ENCODE measurements at regions not wholly inside any gene's neighbourhood (a gene's known extent, or its start where the extent isn't known, plus 50 kb on each side); places are given as distances from the start of the nearest gene placed in this dataset.

GRCh38 chr4:35639929-35640328 lies 604.4 kb downstream of the ARAP2 start:
- DNase-seq (ENCODE audit: low read depth, low spot score), result no peak

DNA sequence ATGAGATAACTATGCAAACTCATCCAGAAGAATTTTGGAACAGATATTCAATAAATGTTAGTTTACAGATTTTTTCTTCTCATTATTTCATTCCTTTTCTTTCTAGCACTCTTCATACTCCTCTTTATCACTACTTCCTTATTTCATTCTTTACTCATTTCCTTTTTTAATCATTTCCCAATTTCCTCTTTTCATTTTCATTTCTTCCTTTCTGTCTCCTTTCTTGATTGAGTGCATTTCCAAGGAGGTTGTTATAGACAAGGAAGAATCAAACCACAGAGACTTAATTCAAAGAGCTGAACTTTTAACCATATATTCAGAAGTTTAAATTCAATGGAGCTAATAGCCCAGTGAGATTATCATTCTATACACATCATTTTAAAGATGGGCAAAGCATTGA lies 600.7 kb downstream of the ARAP2 start:
- DNase-seq (ENCODE audit: low read depth, low spot score), result no peak

GRCh38 chr4:35644591-35644990 lies 599.7 kb downstream of the ARAP2 start:
- DNase-seq (ENCODE audit: low read depth, low spot score), result no peak

- DNase-seq (ENCODE audit: low read depth, low spot score), result no peak
Measured at GRCh38 chr4:35649011-35649410, 595.3 kb downstream of the ARAP2 start.

- DNase-seq (ENCODE audit: low read depth, low spot score), result no peak
Measured at GRCh38 chr4:35649778-35650177, 594.5 kb downstream of the ARAP2 start.

GRCh38 chr4:35652197-35652596 lies 592.1 kb downstream of the ARAP2 start:
- DNase-seq (ENCODE audit: low read depth, low spot score), result no peak

- no peak for DNase-seq (ENCODE audit: low read depth, low spot score)
Measured at GRCh38 chr4:35653451-35653850, 590.9 kb downstream of the ARAP2 start.

DNA sequence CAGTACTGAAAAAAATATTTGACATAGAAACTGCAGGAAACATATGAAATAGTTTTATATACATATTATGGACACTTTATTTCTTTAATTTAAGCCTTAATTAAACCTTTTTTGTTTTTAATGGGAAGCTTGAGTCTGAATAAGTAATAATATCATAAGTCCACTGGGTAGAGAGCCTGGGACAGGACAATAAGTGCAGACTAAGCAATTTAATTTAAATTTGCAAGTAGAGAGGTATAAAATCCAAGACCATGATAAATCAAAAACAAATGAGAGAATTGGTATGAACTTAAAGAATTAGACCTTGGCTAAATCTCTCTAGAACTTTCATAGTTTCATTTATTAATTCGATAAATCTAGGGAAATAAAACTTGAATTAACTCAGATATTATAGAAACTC lies 571.2 kb downstream of the ARAP2 start:
- DNase-seq (ENCODE audit: low read depth, low spot score), result no peak

- DNase-seq (ENCODE audit: low read depth, low spot score), result no peak
Measured at GRCh38 chr4:35684755-35685154, 559.6 kb downstream of the ARAP2 start.

DNA sequence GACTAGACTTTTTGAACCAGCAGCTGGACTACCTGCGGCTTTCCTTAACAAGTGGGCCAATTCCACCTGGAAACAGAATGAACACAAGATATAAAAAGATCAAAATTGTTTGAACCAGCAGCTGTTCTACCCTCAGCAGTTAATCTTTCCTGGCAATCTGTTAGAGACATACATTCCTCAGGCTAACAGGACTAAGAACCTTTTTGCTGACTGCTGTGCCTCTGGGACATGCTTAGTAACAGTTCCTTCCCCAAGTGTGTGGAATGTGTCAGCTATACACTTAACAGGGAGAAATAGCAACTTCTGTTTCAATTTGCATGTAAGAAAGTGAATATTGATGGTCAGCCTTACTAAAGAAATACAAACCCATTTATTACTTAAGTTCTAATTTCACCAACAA lies 554.4 kb downstream of the ARAP2 start:
- DNase-seq (ENCODE audit: low read depth, low spot score), result no peak

GRCh38 chr4:35690271-35690670 lies 554.0 kb downstream of the ARAP2 start:
- no peak for DNase-seq (ENCODE audit: low read depth, low spot score)

- DNase-seq (ENCODE audit: low read depth, low spot score), result no peak
Measured at GRCh38 chr4:35695003-35695402, 549.3 kb downstream of the ARAP2 start.

DNA sequence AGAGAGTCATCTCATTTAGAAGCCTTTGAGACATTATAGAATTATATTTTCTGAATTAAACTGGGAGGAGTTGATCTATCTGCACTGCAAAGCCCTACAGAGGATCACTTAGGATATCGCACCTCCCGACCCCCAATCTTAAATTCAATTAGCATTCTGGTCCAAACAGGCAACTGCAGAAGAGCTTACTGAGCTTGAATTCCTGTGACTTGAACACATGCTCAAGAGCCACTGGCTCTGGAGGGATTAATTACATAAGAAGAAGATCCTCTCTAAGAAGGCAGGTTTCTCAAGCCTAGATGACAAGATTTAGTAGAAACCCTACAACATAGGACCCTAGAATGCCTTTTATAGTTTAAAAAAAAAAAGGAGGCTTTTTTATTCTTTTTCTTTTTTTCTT lies 548.9 kb downstream of the ARAP2 start:
- DNase-seq (ENCODE audit: low read depth, low spot score), result no peak

DNA sequence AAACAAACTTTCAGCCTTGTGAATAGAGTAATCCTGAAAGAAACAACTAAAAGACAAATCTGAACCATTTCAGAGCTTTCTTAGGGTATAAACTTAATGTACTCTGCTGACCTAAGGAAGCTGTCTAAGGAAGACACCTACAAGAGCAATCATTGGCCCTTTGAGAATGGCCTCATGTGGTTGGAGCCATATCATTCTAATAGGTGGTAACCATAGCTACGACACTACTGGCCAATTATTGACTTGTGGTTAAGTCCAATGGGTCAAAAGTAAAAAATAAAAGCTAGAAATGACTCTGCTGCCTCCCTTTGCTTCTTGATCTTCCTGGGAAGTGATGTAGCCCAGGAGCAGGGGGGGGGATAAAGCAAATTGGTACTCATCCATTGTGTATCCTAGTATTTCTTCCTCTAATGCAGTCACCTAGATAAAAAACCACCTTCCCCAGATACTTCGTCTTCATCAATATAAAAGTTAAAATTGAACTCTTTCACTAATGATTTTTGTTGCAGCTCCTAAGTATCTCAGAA lies 547.0 kb downstream of the ARAP2 start:
- DNase-seq (ENCODE audit: low read depth, low spot score), result no peak

DNA sequence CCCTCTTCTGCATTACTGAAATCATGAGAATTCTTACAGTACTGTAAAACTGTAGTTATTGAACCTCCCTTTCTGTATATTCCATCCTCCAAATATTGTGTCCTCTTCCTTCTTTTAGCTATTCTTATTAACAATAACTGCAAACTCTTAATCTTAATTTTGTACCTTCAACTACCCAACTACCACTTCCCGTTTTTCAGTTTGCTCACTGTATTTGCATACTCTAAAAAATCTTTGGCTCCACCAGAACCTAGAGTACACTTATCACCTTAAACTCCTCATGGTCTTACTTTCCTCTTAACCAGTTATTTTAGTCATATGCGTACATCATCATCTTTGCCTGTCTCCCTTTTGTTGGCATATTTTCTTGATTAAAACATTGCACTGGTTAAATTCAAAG lies 543.7 kb downstream of the ARAP2 start:
- no peak for DNase-seq (ENCODE audit: low read depth, low spot score)

GRCh38 chr4:35709080-35709479 lies 535.2 kb downstream of the ARAP2 start:
- DNase-seq (ENCODE audit: low read depth, low spot score), result no peak

DNA sequence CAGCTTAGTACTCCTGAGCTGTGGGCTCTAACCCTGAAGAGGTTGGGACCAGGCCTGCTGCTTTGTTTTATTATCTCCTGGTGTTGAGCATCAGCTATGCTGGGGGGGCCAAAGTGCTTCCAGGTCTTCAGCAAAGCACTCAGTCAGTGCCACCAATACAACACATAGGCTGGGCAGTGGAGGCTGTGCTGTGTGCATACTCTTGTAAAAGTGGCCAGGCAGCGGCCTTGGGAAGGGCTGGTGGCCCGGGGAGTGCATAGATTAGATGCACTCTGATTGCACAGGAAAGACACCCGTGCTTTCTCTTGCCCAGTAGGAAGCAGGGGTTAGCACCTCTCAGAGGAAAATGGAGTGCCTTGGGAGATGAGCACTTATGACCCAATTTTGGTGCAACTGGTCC lies 534.0 kb downstream of the ARAP2 start:
- DNase-seq (ENCODE audit: low read depth, low spot score), result no peak

DNA sequence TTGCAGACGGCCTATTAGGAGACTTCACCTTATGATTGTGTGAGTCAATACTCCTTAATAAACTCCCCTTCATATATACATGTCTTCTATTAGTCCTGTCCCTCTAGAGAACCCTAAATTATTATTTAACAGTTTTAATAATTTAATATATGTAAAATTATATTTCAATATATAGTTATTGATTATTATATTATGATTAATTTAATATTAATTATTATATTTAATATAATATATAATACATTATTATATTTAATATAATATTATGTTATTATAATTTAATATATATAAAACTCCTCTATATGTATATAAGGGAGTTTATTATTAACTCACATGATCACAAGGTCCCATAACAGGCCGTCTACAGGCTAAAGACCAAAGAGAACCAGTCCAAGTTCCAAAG lies 533.2 kb downstream of the ARAP2 start:
- no peak for DNase-seq (ENCODE audit: low read depth, low spot score)

DNA sequence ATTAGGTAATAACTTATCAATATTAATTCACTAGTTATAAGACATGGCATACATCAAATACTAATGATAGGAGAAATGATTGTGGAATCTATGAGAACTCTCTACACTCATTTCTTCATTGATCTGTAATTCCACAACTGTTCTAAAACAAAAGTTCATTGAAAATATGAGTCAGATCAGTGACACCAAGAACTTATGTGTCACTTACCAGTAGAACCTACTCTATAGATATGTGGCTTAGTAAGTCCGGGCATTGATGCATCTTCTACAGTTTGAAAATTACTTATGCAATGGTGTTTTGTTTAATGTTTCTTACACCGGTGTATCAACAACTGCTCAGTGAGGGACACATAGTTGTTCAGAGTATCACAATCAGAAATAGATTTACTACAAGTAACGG lies 520.3 kb downstream of the ARAP2 start:
- DNase-seq (ENCODE audit: low read depth, low spot score), result no peak

- no peak for DNase-seq (ENCODE audit: low read depth, low spot score)
Measured at GRCh38 chr4:35725131-35725530, 519.2 kb downstream of the ARAP2 start.

DNA sequence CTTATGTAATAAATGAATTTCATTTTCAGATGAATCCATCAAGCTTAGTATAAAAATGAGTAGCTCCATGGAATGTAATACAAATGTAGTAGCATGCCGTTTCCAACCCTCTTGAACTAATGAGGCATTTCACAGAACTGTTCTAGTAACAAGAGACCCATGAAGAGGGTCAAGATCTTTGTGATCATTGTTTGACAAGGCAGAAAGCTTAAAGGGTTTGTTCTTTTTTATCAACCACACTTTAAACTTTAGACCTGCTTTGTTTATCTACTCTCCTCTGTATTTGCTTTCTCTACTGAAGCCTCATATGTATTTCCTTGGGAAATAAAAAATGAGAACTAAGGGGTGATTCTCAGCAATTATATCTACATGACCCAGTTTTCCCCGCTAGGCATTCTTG lies 513.9 kb downstream of the ARAP2 start:
- no peak for DNase-seq (ENCODE audit: low read depth, low spot score)

DNA sequence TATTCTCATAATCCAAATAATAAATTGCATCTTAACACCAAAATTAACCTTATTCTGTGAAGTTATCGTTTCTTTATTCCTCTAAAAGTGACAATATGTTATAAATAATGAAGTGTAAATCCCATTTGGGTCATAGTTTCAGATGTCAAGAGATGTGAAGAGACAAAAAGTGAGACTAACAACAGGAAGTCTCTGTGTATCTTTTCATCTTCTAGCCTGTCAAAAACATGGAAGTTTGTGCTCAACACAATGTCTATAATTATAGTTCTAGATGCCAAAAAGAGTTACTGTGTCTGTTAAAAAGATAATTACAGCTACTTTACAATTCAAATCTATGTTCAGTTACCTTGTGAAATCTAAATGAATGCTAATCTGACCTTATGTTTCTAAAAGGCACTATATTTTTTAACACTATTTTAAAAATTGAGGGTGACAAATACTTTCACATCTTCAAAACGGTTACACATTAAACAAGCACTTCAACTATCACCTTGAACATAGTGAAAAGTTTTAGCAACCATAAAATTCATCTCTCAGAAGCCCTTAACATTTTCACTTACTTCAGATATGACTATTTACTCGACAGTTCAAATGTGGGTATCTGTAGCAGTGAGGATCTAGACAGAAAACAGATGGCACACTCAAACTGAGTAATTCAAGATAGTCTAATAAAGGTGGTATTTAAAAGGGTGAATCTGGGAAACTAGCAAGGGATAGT lies 509.8 kb downstream of the ARAP2 start:
- no peak for DNase-seq (ENCODE audit: low read depth, low spot score)

- DNase-seq (ENCODE audit: low read depth, low spot score), result no peak
Measured at GRCh38 chr4:35739308-35739707, 505.0 kb downstream of the ARAP2 start.

- DNase-seq (ENCODE audit: low read depth, low spot score), result no peak
Measured at GRCh38 chr4:35754047-35754446, 490.3 kb downstream of the ARAP2 start.
